ENCODE measurements at regions not wholly inside any gene's neighbourhood (a gene's known extent, or its start where the extent isn't known, plus 50 kb on each side); places are given as distances from the start of the nearest gene placed in this dataset.

- DNase-seq (ENCODE audit: low spot score) = peak; percentile 77
- in situ Hi-C loops (cut with HindIII; ENCODE audit: low sequenced_read_pairs) = no loop called here
These were observed 463.3 kb upstream of the DMAC1 start for GRCh38 chr9:8262625-8263622.

GRCh38 chr9:8261737-8262136 lies 462.2 kb upstream of the DMAC1 start:
- in situ Hi-C loops (cut with HindIII; ENCODE audit: low sequenced_read_pairs) = no loop called here
- DNase-seq (ENCODE audit: low spot score) = no peak

DNA sequence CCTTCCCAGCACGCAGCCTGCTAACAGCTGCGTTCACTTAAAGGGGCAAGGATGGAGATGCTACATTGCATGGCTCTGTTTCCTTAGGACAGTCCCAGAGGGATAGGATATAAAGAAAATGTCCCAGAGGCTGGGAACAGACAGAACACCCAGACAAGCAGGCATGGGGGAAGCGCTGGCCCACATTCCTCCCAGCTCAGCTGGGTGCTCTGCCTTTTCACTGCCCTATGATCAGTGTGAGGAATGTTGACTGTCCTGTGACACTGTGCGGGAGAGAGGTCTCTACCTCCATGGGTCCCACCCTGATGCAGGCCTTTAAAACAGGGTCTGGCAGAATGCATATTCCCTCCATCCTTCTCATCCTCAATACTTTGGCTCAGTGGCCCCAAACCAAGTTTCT lies 459.4 kb upstream of the DMAC1 start:
- DNase-seq (ENCODE audit: low spot score) = peak; percentile 12
- in situ Hi-C loops (cut with HindIII; ENCODE audit: low sequenced_read_pairs) = no loop called here

DNA sequence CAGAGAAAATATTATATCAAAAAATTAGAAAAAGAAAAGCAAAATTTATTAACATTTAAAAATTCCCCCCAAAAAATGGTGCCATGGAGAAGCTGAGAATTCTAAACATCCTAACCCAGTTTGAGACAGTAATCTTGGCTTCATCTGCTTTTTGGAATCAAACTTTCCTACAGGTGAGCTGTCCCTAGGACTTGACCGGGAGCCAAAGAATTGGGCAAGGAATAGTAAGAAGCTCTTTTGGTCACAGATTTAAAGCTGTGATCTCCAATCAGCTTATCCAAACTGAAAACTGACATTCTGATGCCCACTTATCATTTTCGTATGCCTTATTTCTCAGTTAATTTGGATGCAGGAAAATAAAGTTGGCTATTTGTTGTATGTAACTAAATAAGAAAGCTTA lies 457.3 kb upstream of the DMAC1 start:
- DNase-seq (ENCODE audit: low spot score) = peak; percentile 69
- in situ Hi-C loops (cut with HindIII; ENCODE audit: low sequenced_read_pairs) = no loop called here

DNA sequence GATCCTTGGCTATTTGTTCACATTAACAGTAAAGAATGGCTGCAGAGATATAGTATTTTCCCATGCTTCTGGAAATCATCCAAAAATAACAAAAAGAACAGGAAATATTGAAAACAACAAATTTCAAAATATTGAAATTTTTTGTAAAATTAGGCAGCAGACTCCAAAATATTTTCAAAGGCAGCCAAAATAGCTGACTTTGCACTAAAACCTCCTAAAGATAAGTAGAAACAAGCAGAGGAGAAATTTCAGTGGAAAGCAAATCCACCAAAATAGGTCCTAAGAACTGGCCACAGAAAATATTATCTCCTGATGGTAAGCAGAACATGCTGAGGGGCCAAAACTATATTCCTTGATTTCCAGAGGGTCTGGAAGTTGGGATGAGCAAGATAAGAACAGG lies 456.3 kb upstream of the DMAC1 start:
- in situ Hi-C loops (cut with HindIII; ENCODE audit: low sequenced_read_pairs) = no loop called here
- no peak for DNase-seq (ENCODE audit: low spot score)

- DNase-seq (ENCODE audit: low spot score) = no peak
- in situ Hi-C loops (cut with HindIII; ENCODE audit: low sequenced_read_pairs) = no loop called here
These were observed 455.0 kb upstream of the DMAC1 start for GRCh38 chr9:8254541-8254940.

- DNase-seq (ENCODE audit: low spot score) = no peak
- in situ Hi-C loops (cut with HindIII; ENCODE audit: low sequenced_read_pairs) = no loop called here
These were observed 452.9 kb upstream of the DMAC1 start for GRCh38 chr9:8252445-8252844.

DNA sequence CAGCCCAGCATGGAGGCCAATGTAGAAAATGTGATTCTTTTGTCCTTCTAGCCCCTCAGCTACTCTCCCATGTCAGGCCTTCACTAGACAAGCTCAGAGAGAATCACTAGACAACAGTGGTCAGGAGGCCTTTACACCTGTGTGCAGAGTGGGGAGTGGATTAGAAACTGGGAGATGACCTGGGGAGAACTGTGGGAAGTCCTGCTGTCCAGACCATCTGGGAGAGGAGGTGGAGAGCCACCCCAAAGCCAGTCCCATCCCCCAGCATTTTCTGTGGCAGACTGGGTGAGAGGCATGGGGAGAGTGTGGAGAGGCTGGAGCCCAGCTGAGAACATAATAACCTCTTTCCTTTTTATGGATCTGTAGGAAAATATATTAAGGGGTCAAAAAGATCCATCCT lies 452.0 kb upstream of the DMAC1 start:
- in situ Hi-C loops (cut with HindIII; ENCODE audit: low sequenced_read_pairs) = no loop called here
- peak; percentile 83 for DNase-seq (ENCODE audit: low spot score)

DNA sequence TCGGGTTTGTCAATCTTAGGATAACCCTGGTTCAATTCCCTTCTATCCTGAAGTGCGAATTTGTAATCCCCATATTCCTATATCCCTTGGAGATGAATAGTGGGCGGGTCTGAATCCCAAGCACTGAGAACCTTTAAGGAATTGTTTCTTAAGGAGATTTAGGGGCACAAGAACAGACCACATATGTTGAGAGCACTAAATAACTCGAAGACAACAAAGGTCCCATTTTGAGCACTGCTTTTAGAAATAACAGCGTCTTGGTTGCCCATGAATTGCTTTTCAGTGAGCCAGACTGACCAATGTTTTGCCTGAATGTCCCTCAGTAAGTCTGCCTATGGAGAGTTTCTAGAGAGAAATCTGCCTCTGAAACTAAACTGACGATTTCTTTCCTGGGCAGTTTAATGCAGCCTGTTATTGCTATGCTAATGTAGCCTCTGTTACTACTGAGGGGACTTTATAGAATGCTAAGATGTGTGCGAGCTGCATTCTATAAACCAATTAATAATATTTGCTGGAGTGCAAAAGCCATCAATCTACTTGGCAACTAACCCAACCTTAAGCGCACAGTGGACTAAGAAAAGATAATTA lies 445.0 kb upstream of the DMAC1 start:
- in situ Hi-C loops (cut with HindIII; ENCODE audit: low sequenced_read_pairs) = no loop called here
- DNase-seq (ENCODE audit: low spot score) = no peak

- in situ Hi-C loops (cut with HindIII; ENCODE audit: low sequenced_read_pairs) = no loop called here
- no peak for DNase-seq (ENCODE audit: low spot score)
These were observed 441.6 kb upstream of the DMAC1 start for GRCh38 chr9:8241201-8241600.

DNA sequence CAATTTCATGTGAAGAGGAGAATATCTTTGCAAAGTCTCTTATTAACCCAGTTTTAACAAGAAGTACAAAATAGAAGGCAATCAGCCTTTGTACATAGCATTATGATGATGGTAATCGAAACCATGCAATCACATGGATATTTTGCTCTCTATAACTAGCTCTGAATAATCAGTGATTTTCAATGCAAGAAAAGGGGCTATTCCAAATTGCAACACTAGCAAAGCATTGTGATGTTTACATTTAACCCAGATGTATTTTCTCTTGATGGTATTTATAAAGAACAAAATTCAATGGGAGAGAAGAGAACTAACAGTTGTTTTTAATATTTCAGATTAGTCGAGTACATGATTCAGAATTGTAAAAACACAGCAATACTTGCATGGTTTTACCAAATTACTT lies 437.5 kb upstream of the DMAC1 start:
- DNase-seq (ENCODE audit: low spot score) = no peak
- in situ Hi-C loops (cut with HindIII; ENCODE audit: low sequenced_read_pairs) = no loop called here

GRCh38 chr9:8235489-8235888 lies 435.9 kb upstream of the DMAC1 start:
- in situ Hi-C loops (cut with HindIII; ENCODE audit: low sequenced_read_pairs) = no loop called here
- no peak for DNase-seq (ENCODE audit: low spot score)

GRCh38 chr9:8234316-8234715 lies 434.7 kb upstream of the DMAC1 start:
- peak; percentile 85 for DNase-seq (ENCODE audit: low spot score)
- in situ Hi-C loops (cut with HindIII; ENCODE audit: low sequenced_read_pairs) = no loop called here

GRCh38 chr9:8232726-8233125 lies 433.1 kb upstream of the DMAC1 start:
- DNase-seq (ENCODE audit: low spot score) = no peak
- in situ Hi-C loops (cut with HindIII; ENCODE audit: low sequenced_read_pairs) = no loop called here

DNA sequence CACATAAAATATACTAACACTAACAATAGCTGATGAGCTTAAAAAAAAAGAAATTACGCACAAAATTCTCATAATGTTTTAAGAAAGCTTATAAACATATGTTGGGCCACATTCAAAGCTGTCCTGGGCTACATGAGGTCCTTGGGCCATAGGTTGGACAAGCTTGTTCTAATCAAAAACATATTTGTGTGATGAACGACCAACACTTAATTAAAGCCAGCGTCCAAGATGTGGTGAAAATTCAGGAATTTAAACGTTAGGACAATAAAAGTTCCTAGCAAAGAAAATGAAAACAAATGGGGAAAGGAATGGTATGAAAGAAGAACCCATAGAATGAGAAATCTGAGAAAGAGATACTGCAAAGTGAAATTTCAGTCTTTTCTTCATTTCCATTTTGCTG lies 429.6 kb upstream of the DMAC1 start:
- no peak for DNase-seq (ENCODE audit: low spot score)
- in situ Hi-C loops (cut with HindIII; ENCODE audit: low sequenced_read_pairs) = no loop called here

DNA sequence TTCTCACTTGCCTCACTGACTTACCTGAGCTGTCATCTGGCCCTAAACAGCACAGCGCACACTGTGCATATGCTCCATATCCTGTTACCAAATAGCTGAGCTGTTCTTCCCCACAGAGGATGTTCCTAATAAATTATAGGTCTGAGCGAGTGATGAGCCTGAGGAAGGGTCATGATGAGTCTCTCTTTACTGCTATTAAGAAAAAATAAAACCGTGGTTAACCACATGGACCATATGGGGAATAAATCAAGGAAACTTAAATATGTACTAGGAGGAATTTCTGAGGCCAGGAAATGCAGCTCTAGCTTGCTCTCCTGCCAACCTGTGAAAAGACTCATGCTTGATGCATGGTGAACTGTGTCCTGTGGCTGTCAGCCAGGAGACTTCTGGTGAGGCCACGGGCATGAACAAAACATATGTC lies 424.8 kb upstream of the DMAC1 start:
- DNase-seq (ENCODE audit: low spot score) = peak; percentile 75
- in situ Hi-C loops (cut with HindIII; ENCODE audit: low sequenced_read_pairs) = no loop called here

DNA sequence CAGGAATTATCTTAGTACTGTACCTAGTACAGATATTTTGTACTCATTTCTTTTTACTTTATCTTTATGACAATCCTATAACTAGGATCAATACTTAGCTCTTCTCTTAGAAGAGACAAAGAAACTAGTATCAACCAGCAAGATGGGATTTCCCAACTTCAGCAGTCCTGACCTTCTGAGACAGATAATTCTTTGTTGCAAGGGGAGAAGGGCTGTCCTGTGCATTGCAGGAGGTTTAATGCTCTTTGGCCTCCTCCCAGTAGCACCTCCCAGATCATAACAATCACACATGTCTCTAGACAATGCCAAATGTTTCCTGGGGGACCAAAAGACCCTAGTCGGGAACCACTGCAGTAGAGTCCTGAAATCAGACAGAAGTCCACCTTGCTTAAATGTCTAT lies 424.3 kb upstream of the DMAC1 start:
- in situ Hi-C loops (cut with HindIII; ENCODE audit: low sequenced_read_pairs) = no loop called here
- no peak for DNase-seq (ENCODE audit: low spot score)

DNA sequence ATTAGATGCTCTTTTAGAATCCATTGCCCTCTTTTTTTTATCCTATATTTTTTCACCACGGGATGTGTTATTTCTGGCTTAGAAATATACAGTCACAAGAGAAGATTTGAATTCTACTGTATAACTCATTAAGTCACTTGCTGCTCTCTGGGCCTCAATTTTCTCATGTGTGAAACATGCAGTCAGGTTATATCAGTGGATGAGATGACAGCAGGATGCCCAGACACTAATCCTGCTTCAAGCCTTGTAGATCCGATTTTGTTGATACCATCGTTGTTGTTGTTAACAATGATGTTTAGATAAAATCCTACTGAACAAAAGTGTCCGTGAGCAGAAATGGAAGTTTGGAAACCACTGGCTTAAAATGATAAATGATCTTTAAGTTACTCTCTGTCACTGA lies 421.9 kb upstream of the DMAC1 start:
- no peak for DNase-seq (ENCODE audit: low spot score)
- in situ Hi-C loops (cut with HindIII; ENCODE audit: low sequenced_read_pairs) = no loop called here

- no peak for DNase-seq (ENCODE audit: low spot score)
- in situ Hi-C loops (cut with HindIII; ENCODE audit: low sequenced_read_pairs) = no loop called here
These were observed 408.9 kb upstream of the DMAC1 start for GRCh38 chr9:8208465-8208864.

DNA sequence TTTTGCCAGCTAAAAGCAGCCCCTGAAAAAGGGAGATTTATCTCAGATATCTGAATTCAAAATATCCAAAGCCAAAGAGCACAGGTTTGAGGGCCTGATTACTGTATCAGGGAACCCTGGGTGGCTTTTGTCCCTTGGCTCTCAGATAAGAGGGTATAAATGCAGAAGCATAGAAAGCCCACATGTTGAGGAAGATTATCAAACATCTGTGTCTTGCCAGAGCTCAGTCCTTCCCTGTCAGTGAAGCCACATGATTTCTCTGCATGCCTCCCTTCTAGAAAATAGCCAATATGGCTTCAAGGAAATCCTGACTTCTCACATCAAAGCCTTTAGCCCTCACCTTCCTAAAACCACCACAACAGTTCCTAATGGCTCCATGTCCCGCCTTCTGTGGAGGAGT lies 408.0 kb upstream of the DMAC1 start:
- DNase-seq (ENCODE audit: low spot score) = no peak
- in situ Hi-C loops (cut with HindIII; ENCODE audit: low sequenced_read_pairs) = no loop called here

- in situ Hi-C loops (cut with HindIII; ENCODE audit: low sequenced_read_pairs) = no loop called here
- no peak for DNase-seq (ENCODE audit: low spot score)
These were observed 407.1 kb upstream of the DMAC1 start for GRCh38 chr9:8206720-8207119.

Data from G401 (cell line).